ENCODE measurements at regions not wholly inside any gene's neighbourhood (a gene's known extent, or its start where the extent isn't known, plus 50 kb on each side); places are given as distances from the start of the nearest gene placed in this dataset.

DNA sequence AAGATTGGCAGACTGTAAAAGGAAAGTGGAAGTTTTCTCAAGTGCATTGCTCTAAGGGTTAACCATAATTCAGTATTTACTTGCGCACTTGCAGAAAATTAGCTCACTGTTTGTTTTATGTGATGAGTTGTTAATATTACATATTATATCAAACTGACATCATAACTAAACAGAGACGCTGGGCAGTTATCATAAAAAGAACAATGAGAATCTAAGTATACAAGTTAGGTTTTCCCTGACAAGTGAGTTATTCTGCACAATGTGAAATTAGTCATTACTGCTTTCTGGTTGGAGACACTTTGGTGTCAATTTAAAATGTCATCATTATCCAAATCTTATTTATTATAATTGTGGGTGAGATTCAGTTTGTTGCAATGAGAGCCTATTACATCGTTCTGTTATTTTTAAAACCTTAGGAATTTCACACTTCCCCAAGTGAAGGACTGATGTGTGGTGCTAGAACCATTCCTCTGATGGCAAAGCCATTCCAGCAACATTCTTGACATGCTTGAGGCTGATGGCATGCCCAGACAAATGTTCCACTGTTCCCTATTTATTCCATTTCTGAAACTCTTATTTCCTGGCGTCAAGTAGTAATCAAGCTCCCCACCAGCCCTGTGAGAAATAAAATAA is 90.1 kb upstream of the FLRT2 start:
- no peaks in the 10 kb centered on the region for H3K9me3 ChIP-seq (ENCODE audit: insufficient read depth, low read length, severe bottlenecking)
- H3K4me2 ChIP-seq (ENCODE audit: insufficient read depth, low read length) = no peak overlapping the region
- no peaks in the 10 kb centered on the region for H3K4me1 ChIP-seq (ENCODE audit: insufficient read depth, low read length)
- DNase-seq (no peak), ATAC-seq (ENCODE audit: insufficient read depth, low read depth) (no peak)
- H3K27me3 ChIP-seq (ENCODE audit: insufficient read depth, low read length, poor library complexity) = no peaks in the 10 kb centered on the region
- TF ChIP-seq, protein P1, sequence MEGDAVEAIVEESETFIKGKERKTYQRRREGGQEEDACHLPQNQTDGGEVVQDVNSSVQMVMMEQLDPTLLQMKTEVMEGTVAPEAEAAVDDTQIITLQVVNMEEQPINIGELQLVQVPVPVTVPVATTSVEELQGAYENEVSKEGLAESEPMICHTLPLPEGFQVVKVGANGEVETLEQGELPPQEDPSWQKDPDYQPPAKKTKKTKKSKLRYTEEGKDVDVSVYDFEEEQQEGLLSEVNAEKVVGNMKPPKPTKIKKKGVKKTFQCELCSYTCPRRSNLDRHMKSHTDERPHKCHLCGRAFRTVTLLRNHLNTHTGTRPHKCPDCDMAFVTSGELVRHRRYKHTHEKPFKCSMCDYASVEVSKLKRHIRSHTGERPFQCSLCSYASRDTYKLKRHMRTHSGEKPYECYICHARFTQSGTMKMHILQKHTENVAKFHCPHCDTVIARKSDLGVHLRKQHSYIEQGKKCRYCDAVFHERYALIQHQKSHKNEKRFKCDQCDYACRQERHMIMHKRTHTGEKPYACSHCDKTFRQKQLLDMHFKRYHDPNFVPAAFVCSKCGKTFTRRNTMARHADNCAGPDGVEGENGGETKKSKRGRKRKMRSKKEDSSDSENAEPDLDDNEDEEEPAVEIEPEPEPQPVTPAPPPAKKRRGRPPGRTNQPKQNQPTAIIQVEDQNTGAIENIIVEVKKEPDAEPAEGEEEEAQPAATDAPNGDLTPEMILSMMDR (IDR thresholded peaks at IDR 0.05; ENCODE audit: borderline replicate concordance, extremely low read depth, low read length, poor library complexity, severe bottlenecking) = no peak
- no peak for TF ChIP-seq EZH2 (IDR thresholded peaks at IDR 0.05; ENCODE audit: borderline replicate concordance, low read depth, low read length, severe bottlenecking)
- H3K79me2 ChIP-seq (ENCODE audit: insufficient read depth, low read length) = no peaks in the 10 kb centered on the region
- H3K36me3 ChIP-seq (ENCODE audit: insufficient read depth, low read length) = no peaks in the 10 kb centered on the region
- no peak overlapping the region for H3K4me3 ChIP-seq (ENCODE audit: low read depth in 1 of 2, low read length in 2 of 2)
- H4K20me1 ChIP-seq (ENCODE audit: insufficient read depth, low read length) = no peaks in the 10 kb centered on the region
- H3K9ac ChIP-seq (ENCODE audit: low read depth, low read length) = no peak overlapping the region
- H3K27ac ChIP-seq (ENCODE audit: low read length) = no peak overlapping the region
- no peak overlapping the region for H2AFZ ChIP-seq (ENCODE audit: low read depth, low read length)

DNA sequence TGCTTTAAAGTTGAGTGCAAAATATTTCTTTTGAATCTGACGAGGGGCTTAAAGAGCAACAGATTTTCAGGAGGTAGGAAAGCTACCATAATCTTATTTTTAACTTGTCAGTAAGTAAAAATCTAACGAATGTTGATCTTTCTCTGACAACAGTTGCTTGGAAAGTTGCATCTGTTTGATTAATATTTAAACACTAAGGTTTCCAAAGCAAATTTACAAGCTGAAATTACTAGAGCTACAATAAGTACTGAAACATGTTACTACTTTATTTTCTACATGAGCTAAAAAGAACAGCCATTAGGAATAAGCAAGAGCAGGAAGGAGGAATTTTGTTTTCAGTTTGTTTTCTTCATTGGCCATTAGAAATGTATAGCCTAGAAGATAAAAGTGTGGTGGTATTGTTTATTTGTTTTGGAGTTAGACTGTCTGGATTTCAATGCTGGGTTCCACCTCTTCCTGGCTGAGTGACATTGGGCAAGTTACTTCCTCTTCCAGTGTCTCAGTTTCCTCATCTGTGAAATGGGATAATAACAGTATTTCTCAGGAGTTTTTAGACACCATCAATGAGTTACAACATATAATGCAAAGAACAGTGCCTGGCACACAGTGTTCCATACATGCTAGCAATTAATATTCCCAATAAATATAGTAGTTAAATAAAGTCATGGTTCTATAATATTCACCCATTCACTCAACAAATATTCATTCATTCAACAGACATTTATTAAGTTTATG is 87.9 kb upstream of the FLRT2 start:
- Histone ChIP-seq H2AFZ (ENCODE audit: low read depth, low read length) (no peak overlapping the region), H4K20me1 (ENCODE audit: insufficient read depth, low read length) (no peaks in the 10 kb centered on the region), H3K4me2 (ENCODE audit: insufficient read depth, low read length) (no peak overlapping the region), H3K9me3 (ENCODE audit: insufficient read depth, low read length, severe bottlenecking) (no peaks in the 10 kb centered on the region), H3K4me1 (ENCODE audit: insufficient read depth, low read length) (no peaks in the 10 kb centered on the region), H3K27ac (ENCODE audit: low read length) (no peak overlapping the region), H3K79me2 (ENCODE audit: insufficient read depth, low read length) (no peaks in the 10 kb centered on the region), H3K9ac (ENCODE audit: low read depth, low read length) (no peak overlapping the region), H3K4me3 (ENCODE audit: low read depth in 1 of 2, low read length in 2 of 2) (no peak overlapping the region), H3K36me3 (ENCODE audit: insufficient read depth, low read length) (no peaks in the 10 kb centered on the region), H3K27me3 (ENCODE audit: insufficient read depth, low read length, poor library complexity) (no peaks in the 10 kb centered on the region)
- ATAC-seq (ENCODE audit: insufficient read depth, low read depth) (no peak), DNase-seq (no peak)
- TF ChIP-seq, protein P1 (IDR thresholded peaks at IDR 0.05; ENCODE audit: borderline replicate concordance, extremely low read depth, low read length, poor library complexity, severe bottlenecking) = no peak
- TF ChIP-seq EZH2 (IDR thresholded peaks at IDR 0.05; ENCODE audit: borderline replicate concordance, low read depth, low read length, severe bottlenecking) = no peak

DNA sequence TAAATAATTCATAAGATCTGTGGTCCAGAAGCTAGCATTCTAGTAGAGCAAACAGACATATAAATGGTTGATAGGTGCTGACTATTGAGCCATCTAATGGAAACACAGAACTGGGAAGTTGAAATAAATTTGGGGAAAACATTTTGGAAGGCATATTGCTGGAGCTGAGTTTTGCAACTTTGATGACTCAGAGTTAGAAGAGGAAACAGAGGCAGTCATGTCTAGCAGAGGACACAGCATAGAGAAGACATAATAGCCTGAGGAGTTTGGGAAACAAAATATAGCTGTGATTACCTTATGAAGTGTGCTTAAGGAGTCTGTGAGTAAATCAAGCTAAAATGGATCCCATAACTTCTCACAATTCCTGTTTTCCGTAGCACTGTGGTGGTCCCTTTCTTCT is 86.9 kb upstream of the FLRT2 start:
- no peak for TF ChIP-seq EZH2 (IDR thresholded peaks at IDR 0.05; ENCODE audit: borderline replicate concordance, low read depth, low read length, severe bottlenecking)
- TF ChIP-seq, protein P1 (IDR thresholded peaks at IDR 0.05; ENCODE audit: borderline replicate concordance, extremely low read depth, low read length, poor library complexity, severe bottlenecking) = no peak
- ATAC-seq (ENCODE audit: insufficient read depth, low read depth) (no peak), DNase-seq (no peak)
- no peaks in the 10 kb centered on the region for H3K9me3 ChIP-seq (ENCODE audit: insufficient read depth, low read length, severe bottlenecking)
- no peak overlapping the region for H2AFZ ChIP-seq (ENCODE audit: low read depth, low read length)
- no peak overlapping the region for H3K9ac ChIP-seq (ENCODE audit: low read depth, low read length)
- H3K79me2 ChIP-seq (ENCODE audit: insufficient read depth, low read length) = no peaks in the 10 kb centered on the region
- no peak overlapping the region for H3K27ac ChIP-seq (ENCODE audit: low read length)
- H3K4me1 ChIP-seq (ENCODE audit: insufficient read depth, low read length) = no peaks in the 10 kb centered on the region
- no peaks in the 10 kb centered on the region for H3K36me3 ChIP-seq (ENCODE audit: insufficient read depth, low read length)
- H3K4me2 ChIP-seq (ENCODE audit: insufficient read depth, low read length) = no peak overlapping the region
- no peaks in the 10 kb centered on the region for H4K20me1 ChIP-seq (ENCODE audit: insufficient read depth, low read length)
- H3K4me3 ChIP-seq (ENCODE audit: low read depth in 1 of 2, low read length in 2 of 2) = no peak overlapping the region
- H3K27me3 ChIP-seq (ENCODE audit: insufficient read depth, low read length, poor library complexity) = no peaks in the 10 kb centered on the region

All from DND-41 (cell line).